ENCODE measurements at regions not wholly inside any gene's neighbourhood (a gene's known extent, or its start where the extent isn't known, plus 50 kb on each side); places are given as distances from the start of the nearest gene placed in this dataset.

DNA sequence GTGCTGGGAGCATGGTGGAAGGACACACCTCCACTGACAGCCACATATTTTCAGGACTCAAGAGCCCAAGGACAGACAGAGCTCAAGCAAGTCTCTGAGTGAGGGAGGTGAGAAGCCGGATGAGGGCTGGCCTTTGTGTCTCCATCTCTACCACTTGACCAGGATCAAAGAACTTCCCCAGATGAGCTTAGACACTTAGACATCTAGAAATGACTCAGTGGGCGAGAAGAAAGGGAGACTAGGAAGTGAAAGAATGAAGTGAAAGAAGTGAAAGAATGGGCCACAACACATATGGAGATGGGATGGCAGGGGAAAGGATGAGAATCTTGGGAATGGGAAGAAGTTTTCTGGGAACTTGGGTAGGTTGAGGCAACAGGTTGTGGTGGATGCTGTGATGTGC is 274.9 kb upstream of the CCL2 start:
- no peaks in the 10 kb centered on the region for H3K9me3 Mint-ChIP-seq
- peaks cover 36% of the 10 kb centered on the region for H3K4me1 Mint-ChIP-seq
- peak in 2 of 3 donors; percentile 2 to 41 for DNase-seq
- no peak overlapping the region for H3K27ac ChIP-seq (ENCODE audit: low read depth in 1 of 2, low read length in 2 of 2)
- peaks cover 0 to 2% (median 1%) of the 10 kb centered on the region in 3 donors for H3K27me3 Mint-ChIP-seq (ENCODE audit: low read depth in 3 of 3)
- TF ChIP-seq, protein P1, sequence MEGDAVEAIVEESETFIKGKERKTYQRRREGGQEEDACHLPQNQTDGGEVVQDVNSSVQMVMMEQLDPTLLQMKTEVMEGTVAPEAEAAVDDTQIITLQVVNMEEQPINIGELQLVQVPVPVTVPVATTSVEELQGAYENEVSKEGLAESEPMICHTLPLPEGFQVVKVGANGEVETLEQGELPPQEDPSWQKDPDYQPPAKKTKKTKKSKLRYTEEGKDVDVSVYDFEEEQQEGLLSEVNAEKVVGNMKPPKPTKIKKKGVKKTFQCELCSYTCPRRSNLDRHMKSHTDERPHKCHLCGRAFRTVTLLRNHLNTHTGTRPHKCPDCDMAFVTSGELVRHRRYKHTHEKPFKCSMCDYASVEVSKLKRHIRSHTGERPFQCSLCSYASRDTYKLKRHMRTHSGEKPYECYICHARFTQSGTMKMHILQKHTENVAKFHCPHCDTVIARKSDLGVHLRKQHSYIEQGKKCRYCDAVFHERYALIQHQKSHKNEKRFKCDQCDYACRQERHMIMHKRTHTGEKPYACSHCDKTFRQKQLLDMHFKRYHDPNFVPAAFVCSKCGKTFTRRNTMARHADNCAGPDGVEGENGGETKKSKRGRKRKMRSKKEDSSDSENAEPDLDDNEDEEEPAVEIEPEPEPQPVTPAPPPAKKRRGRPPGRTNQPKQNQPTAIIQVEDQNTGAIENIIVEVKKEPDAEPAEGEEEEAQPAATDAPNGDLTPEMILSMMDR (IDR thresholded peaks at IDR 0.05), result no peak
- intact Hi-C loops (cut with micrococcal nuclease), result no loop called here
- H2AFZ ChIP-seq (ENCODE audit: insufficient read depth, low read depth, low read length, poor library complexity, severe bottlenecking), result no peak overlapping the region
- H3K27me3 ChIP-seq (ENCODE audit: control insufficient read depth in 2 of 2, insufficient read depth in 2 of 2, low read length in 2 of 2), result no peaks in the 10 kb centered on the region
- no peaks in the 10 kb centered on the region for H3K36me3 ChIP-seq (replicated peaks in 1 of 2; ENCODE audit: control insufficient read depth in 1 of 2, insufficient read depth in 2 of 2, low read length in 2 of 2)
- H4K20me1 ChIP-seq (ENCODE audit: insufficient read depth, low read length), result no peaks in the 10 kb centered on the region
- H3K36me3 Mint-ChIP-seq, result no peaks in the 10 kb centered on the region
- peaks cover 32 to 35% of the 10 kb centered on the region in 2 donors for H3K4me1 ChIP-seq (ENCODE audit: control insufficient read depth in 1 of 2, insufficient read depth in 2 of 2, low read length in 2 of 2)
- peak overlapping the region in 2 of 7 donors; percentile 3 to 7 for H3K27ac Mint-ChIP-seq
- no peaks in the 10 kb centered on the region for H3K9me3 ChIP-seq (replicated peaks in 1 of 2; ENCODE audit: control insufficient read depth in 1 of 2, insufficient read depth in 1 of 2, low read length in 2 of 2)
- no peaks in the 10 kb centered on the region for H3K79me2 ChIP-seq (ENCODE audit: insufficient read depth, low read length)
- no peak overlapping the region for H3K4me3 ChIP-seq (replicated peaks in 1 of 3; ENCODE audit: low read depth in 2 of 3, low read length in 3 of 3)
- no CpG with 5 or more reads among the region's 2 CpGs for WGBS (ENCODE audit: insufficient coverage)
- H3K9ac ChIP-seq (ENCODE audit: insufficient read depth, low read length, poor library complexity, severe bottlenecking), result no peak overlapping the region
- no peak overlapping the region for H3K4me2 ChIP-seq (replicated peaks; ENCODE audit: extremely low read depth, low read length, poor library complexity, severe bottlenecking)
- no peak overlapping the region for H3K4me3 Mint-ChIP-seq

DNA sequence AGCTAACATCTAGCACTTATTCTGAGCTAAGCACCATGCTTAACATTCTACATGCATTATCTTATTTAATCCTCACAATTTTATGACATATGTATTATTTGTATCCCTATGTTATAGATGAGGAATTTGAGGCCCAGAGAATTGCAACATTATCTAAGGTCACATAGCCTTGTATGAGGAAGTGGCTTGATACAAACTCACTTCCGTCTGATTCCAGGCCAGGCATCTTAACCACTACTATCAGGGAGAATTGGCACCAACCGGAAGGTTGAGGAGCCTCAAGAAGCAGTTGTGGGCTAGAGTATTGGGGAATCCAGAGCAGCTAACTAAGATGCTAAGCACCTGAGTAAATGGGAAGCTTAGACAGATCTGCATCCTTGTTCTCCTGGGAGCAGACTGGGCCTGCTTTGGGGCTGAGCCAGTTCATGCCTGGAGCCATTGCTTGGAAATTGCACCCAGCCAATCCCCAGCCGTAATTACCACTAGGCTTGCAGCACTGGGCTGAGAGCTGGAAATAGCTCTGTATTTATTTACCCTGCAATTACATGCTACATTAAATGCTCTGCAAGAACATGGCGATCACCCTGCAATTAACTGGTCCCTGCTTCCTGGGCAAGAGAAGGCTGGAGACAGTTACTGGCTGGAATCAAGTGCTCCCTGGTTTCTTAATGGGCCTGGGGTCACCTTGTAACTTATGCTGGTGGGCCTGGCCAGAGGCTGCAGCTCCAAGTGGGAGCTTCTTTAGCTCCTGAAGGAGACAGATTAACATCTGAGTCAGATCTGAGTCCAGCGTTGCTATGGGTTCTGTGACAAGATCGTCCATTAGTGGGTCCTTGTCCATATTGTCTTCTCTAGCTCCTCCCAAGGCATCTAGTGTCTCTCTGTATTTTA is 273.1 kb upstream of the CCL2 start:
- peak; percentile 36 to 57 (median 37) for DNase-seq

More for the DNA sequence above, 273.1 kb upstream of the CCL2 start:
- intact Hi-C loops (cut with micrococcal nuclease), result no loop called here
- peaks cover 36% of the 10 kb centered on the region for H3K4me1 Mint-ChIP-seq
- Histone ChIP-seq H3K4me3 (replicated peaks in 1 of 3; ENCODE audit: low read depth in 2 of 3, low read length in 3 of 3) (no peak overlapping the region), H3K36me3 (replicated peaks in 1 of 2; ENCODE audit: control insufficient read depth in 1 of 2, insufficient read depth in 2 of 2, low read length in 2 of 2) (no peaks in the 10 kb centered on the region), H3K9me3 (replicated peaks in 1 of 2; ENCODE audit: control insufficient read depth in 1 of 2, insufficient read depth in 1 of 2, low read length in 2 of 2) (no peaks in the 10 kb centered on the region), H4K20me1 (ENCODE audit: insufficient read depth, low read length) (no peaks in the 10 kb centered on the region), H3K27ac (ENCODE audit: low read depth in 1 of 2, low read length in 2 of 2) (no peak overlapping the region), H2AFZ (ENCODE audit: insufficient read depth, low read depth, low read length, poor library complexity, severe bottlenecking) (no peak overlapping the region), H3K9ac (ENCODE audit: insufficient read depth, low read length, poor library complexity, severe bottlenecking) (no peak overlapping the region), H3K27me3 (ENCODE audit: control insufficient read depth in 2 of 2, insufficient read depth in 2 of 2, low read length in 2 of 2) (no peaks in the 10 kb centered on the region), H3K4me1 (ENCODE audit: control insufficient read depth in 1 of 2, insufficient read depth in 2 of 2, low read length in 2 of 2) (peaks cover 32 to 35% of the 10 kb centered on the region in 2 donors), H3K79me2 (ENCODE audit: insufficient read depth, low read length) (no peaks in the 10 kb centered on the region), H3K4me2 (replicated peaks; ENCODE audit: extremely low read depth, low read length, poor library complexity, severe bottlenecking) (no peak overlapping the region)
- no peaks in the 10 kb centered on the region for H3K9me3 Mint-ChIP-seq
- H3K27ac Mint-ChIP-seq, result peak overlapping the region in 2 of 7 donors; percentile 5 to 62
- H3K36me3 Mint-ChIP-seq, result no peaks in the 10 kb centered on the region
- no peak overlapping the region for H3K4me3 Mint-ChIP-seq
- TF ChIP-seq, protein P1 (IDR thresholded peaks at IDR 0.05), result no peak
- 94% methylated on average over 2 of the region's 6 CpGs for WGBS (ENCODE audit: insufficient coverage)
- H3K27me3 Mint-ChIP-seq (ENCODE audit: low read depth in 3 of 3), result peaks cover 0 to 2% (median 1%) of the 10 kb centered on the region in 3 donors

Measured in CD14-positive monocyte (primary cell).